ENCODE measurements at regions not wholly inside any gene's neighbourhood (a gene's known extent, or its start where the extent isn't known, plus 50 kb on each side); places are given as distances from the start of the nearest gene placed in this dataset.

GRCh38 chr4:36432586-36432985 lies 151.2 kb downstream of the DTHD1 start:
- intact Hi-C loops (cut with micrococcal nuclease), result no loop called here
- H3K27ac ChIP-seq (ENCODE audit: low read length in 2 of 2), result no peak overlapping the region
- H3K4me2 ChIP-seq (replicated peaks; ENCODE audit: low read depth, low read length, poor library complexity, severe bottlenecking), result no peak overlapping the region
- H3K4me1 Mint-ChIP-seq, result no peaks in the 10 kb centered on the region
- H4K20me1 ChIP-seq (ENCODE audit: control insufficient read depth, insufficient read depth, low read length, poor library complexity, severe bottlenecking), result no peaks in the 10 kb centered on the region
- ATAC-seq (ENCODE audit: low read depth), result no peak
- ChIA-PET CTCF (no interaction called here), POLR2A (no interaction called here)
- no peak overlapping the region for H3K4me3 Mint-ChIP-seq
- H3K27ac Mint-ChIP-seq, result no peak overlapping the region
- H3K9ac ChIP-seq (ENCODE audit: low read length), result no peak overlapping the region
- H2AFZ ChIP-seq (ENCODE audit: insufficient read depth, low read depth, low read length, poor library complexity, severe bottlenecking), result no peak overlapping the region
- 100% methylated on average over 2 of the region's 2 CpGs for WGBS (ENCODE audit: insufficient coverage)
- H3K79me2 ChIP-seq (ENCODE audit: control insufficient read depth, insufficient read depth, low read length), result no peaks in the 10 kb centered on the region
- peaks cover 8% of the 10 kb centered on the region for H3K9me3 Mint-ChIP-seq (ENCODE audit: insufficient read depth)
- H3K9me3 ChIP-seq (ENCODE audit: control extremely low read depth in 1 of 3, control insufficient read depth in 2 of 3, insufficient read depth in 1 of 3, low read length in 2 of 3), result peaks cover 0 to 6% (median 0%) of the 10 kb centered on the region in 3 donors
- H3K27me3 ChIP-seq (replicated peaks in 1 of 4; ENCODE audit: control extremely low read depth in 1 of 4, control insufficient read depth in 3 of 4, insufficient read depth in 4 of 4, low read length in 3 of 4), result no peaks in the 10 kb centered on the region
- TF ChIP-seq EZH2 (IDR thresholded peaks at IDR 0.05; ENCODE audit: borderline replicate concordance, insufficient read depth, low read depth, low read length, poor library complexity, severe bottlenecking) (no peak), CTCF (IDR thresholded peaks at IDR 0.05) (no peak)
- no peak for DNase-seq
- no peaks in the 10 kb centered on the region for H3K36me3 ChIP-seq (replicated peaks in 1 of 2; ENCODE audit: control extremely low read depth in 1 of 2, control insufficient read depth in 1 of 2, extremely low read depth in 1 of 2, insufficient read depth in 2 of 2, low read length in 1 of 2)
- peaks cover 14% of the 10 kb centered on the region for H3K27me3 Mint-ChIP-seq
- peaks cover 2 to 5% of the 10 kb centered on the region in 2 donors for H3K4me1 ChIP-seq (ENCODE audit: control insufficient read depth in 2 of 2, insufficient read depth in 2 of 2, low read length in 2 of 2)
- no peak overlapping the region for H3K4me3 ChIP-seq (ENCODE audit: control extremely low read depth in 1 of 5, extremely low read depth in 1 of 5, insufficient read depth in 1 of 5, low read depth in 2 of 5, low read length in 4 of 5)

GRCh38 chr4:36439556-36439955 lies 158.1 kb downstream of the DTHD1 start:
- WGBS (ENCODE audit: insufficient coverage), result 88% methylated on average over 4 of the region's 4 CpGs
- no peak overlapping the region for H3K4me3 Mint-ChIP-seq

More at GRCh38 chr4:36439556-36439955, 158.1 kb downstream of the DTHD1 start:
- H3K27me3 ChIP-seq (replicated peaks in 1 of 4; ENCODE audit: control extremely low read depth in 1 of 4, control insufficient read depth in 3 of 4, insufficient read depth in 4 of 4, low read length in 3 of 4), result peaks cover 0 to 4% (median 0%) of the 10 kb centered on the region in 4 experiments
- Mint-ChIP-seq H3K4me1 (no peaks in the 10 kb centered on the region), H3K9me3 (ENCODE audit: insufficient read depth) (peaks cover 11% of the 10 kb centered on the region), H3K27me3 (peaks cover 17% of the 10 kb centered on the region), H3K27ac (no peak overlapping the region)
- CTCF ChIA-PET, result no interaction called here
- no peak overlapping the region for H3K27ac ChIP-seq (ENCODE audit: low read length in 2 of 2)
- TF ChIP-seq CTCF (IDR thresholded peaks at IDR 0.05) (no peak), EZH2 (IDR thresholded peaks at IDR 0.05; ENCODE audit: borderline replicate concordance, insufficient read depth, low read depth, low read length, poor library complexity, severe bottlenecking) (no peak)
- no peaks in the 10 kb centered on the region for H3K4me1 ChIP-seq (ENCODE audit: control insufficient read depth in 2 of 2, insufficient read depth in 2 of 2, low read length in 2 of 2)
- no peak overlapping the region for H3K4me3 ChIP-seq (ENCODE audit: control extremely low read depth in 1 of 5, extremely low read depth in 1 of 5, insufficient read depth in 1 of 5, low read depth in 2 of 5, low read length in 4 of 5)
- H2AFZ ChIP-seq (ENCODE audit: insufficient read depth, low read depth, low read length, poor library complexity, severe bottlenecking), result no peak overlapping the region
- DNase-seq (no peak), ATAC-seq (ENCODE audit: low read depth) (no peak)
- H3K79me2 ChIP-seq (ENCODE audit: control insufficient read depth, insufficient read depth, low read length), result no peaks in the 10 kb centered on the region
- no peaks in the 10 kb centered on the region for H4K20me1 ChIP-seq (ENCODE audit: control insufficient read depth, insufficient read depth, low read length, poor library complexity, severe bottlenecking)
- H3K4me2 ChIP-seq (replicated peaks; ENCODE audit: low read depth, low read length, poor library complexity, severe bottlenecking), result no peak overlapping the region
- POLR2A ChIA-PET, result no interaction called here
- H3K9ac ChIP-seq (ENCODE audit: low read length), result no peak overlapping the region
- no peaks in the 10 kb centered on the region for H3K36me3 ChIP-seq (replicated peaks in 1 of 2; ENCODE audit: control extremely low read depth in 1 of 2, control insufficient read depth in 1 of 2, extremely low read depth in 1 of 2, insufficient read depth in 2 of 2, low read length in 1 of 2)
- intact Hi-C loops (cut with micrococcal nuclease), result no loop called here
- H3K9me3 ChIP-seq (ENCODE audit: control extremely low read depth in 1 of 3, control insufficient read depth in 2 of 3, insufficient read depth in 1 of 3, low read length in 2 of 3), result peaks cover 0 to 6% (median 0%) of the 10 kb centered on the region in 3 donors

All from B cell (primary cell).